ENCODE measurements at regions not wholly inside any gene's neighbourhood (a gene's known extent, or its start where the extent isn't known, plus 50 kb on each side); places are given as distances from the start of the nearest gene placed in this dataset.

DNA sequence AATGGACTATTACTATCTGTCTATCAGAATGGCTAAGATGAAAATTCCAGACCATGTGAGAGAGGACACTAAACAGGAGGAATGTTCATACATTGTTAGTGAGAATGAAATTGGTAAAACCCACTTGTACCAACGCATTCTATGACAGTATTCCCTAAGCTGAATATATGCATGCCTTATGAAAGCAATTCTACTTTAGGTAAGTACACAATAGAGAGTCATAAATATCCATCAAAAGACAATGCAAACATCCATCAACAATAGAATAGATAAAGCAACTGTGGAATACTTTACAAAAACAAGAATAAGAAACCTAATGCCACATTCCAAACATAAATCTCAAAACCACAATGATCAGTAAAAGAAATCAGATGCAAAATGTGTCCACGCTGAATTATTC is 529.3 kb downstream of the ANKRD50 start:
- TF ChIP-seq, protein P1, sequence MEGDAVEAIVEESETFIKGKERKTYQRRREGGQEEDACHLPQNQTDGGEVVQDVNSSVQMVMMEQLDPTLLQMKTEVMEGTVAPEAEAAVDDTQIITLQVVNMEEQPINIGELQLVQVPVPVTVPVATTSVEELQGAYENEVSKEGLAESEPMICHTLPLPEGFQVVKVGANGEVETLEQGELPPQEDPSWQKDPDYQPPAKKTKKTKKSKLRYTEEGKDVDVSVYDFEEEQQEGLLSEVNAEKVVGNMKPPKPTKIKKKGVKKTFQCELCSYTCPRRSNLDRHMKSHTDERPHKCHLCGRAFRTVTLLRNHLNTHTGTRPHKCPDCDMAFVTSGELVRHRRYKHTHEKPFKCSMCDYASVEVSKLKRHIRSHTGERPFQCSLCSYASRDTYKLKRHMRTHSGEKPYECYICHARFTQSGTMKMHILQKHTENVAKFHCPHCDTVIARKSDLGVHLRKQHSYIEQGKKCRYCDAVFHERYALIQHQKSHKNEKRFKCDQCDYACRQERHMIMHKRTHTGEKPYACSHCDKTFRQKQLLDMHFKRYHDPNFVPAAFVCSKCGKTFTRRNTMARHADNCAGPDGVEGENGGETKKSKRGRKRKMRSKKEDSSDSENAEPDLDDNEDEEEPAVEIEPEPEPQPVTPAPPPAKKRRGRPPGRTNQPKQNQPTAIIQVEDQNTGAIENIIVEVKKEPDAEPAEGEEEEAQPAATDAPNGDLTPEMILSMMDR (conservative IDR thresholded peaks at IDR 0.05; ENCODE audit: low read length): no peak
- no peak for TF ChIP-seq EZH2phosphoT487 (IDR thresholded peaks at IDR 0.05; ENCODE audit: borderline replicate concordance, low read depth, low read length)

Measured in OCI-LY7 (cell line).